ENCODE measurements at regions not wholly inside any gene's neighbourhood (a gene's known extent, or its start where the extent isn't known, plus 50 kb on each side); places are given as distances from the start of the nearest gene placed in this dataset.

- no peaks in the 10 kb centered on the region for H3F3A ChIP-seq (ENCODE audit: insufficient read depth, low read length, poor library complexity, severe bottlenecking)
- H4K20me1 ChIP-seq (ENCODE audit: insufficient read depth): no peaks in the 10 kb centered on the region
- no peak overlapping the region for H3K27ac ChIP-seq (ENCODE audit: low read length)
- no peak overlapping the region for H3K4me2 ChIP-seq (ENCODE audit: low read length)
- no peak overlapping the region for H2AFZ ChIP-seq (ENCODE audit: low read depth, low read length)
- H3K9ac ChIP-seq (ENCODE audit: low read length): no peak overlapping the region
- H3K79me2 ChIP-seq (replicated peaks; ENCODE audit: insufficient read depth, low read length): no peaks in the 10 kb centered on the region
- H3K36me3 ChIP-seq (ENCODE audit: insufficient read depth, low read length): no peaks in the 10 kb centered on the region
- no peaks in the 10 kb centered on the region for H3K9me3 ChIP-seq (ENCODE audit: low read length)
- TF ChIP-seq POLR2AphosphoS5 (IDR thresholded peaks at IDR 0.05): peak; percentile 17
- TF ChIP-seq EP300 (conservative IDR thresholded peaks at IDR 0.05; ENCODE audit: poor library complexity, severe bottlenecking): no peak
- no peaks in the 10 kb centered on the region for H3K9me2 ChIP-seq (ENCODE audit: insufficient read depth, low read length)
- no peaks in the 10 kb centered on the region for H3K27me3 ChIP-seq (ENCODE audit: insufficient read depth, low read depth, low read length)
- no peak overlapping the region for H3K4me3 ChIP-seq (ENCODE audit: low read length)
These were observed 80.5 kb upstream of the SLC25A48 start for GRCh38 chr5:135753990-135754389.

DNA sequence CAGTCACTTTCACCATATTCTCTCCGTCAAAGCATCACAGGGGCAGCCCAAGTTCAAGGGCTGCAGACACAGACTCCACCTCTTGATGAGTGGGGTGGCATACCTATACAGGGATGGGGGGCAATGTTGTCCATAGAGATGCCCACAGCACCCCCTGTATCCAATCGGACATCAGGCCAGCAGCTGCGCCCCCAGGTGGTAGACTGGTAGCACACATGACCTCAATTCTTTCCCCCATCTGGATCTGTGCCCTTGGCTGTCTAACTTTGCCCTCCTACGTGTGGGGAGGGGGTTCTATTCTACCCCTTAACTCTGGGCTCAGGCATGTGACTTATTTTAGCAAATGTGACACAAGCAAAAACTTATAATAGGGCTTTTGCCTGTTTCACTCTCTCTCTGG lies 84.0 kb upstream of the SLC25A48 start:
- H3K27me3 ChIP-seq (ENCODE audit: insufficient read depth, low read depth, low read length): no peaks in the 10 kb centered on the region
- no peaks in the 10 kb centered on the region for H3F3A ChIP-seq (ENCODE audit: insufficient read depth, low read length, poor library complexity, severe bottlenecking)
- H3K79me2 ChIP-seq (replicated peaks; ENCODE audit: insufficient read depth, low read length): no peaks in the 10 kb centered on the region
- no peak for TF ChIP-seq EZH2 (IDR thresholded peaks at IDR 0.05; ENCODE audit: borderline replicate concordance, insufficient read depth, low read length, poor library complexity, severe bottlenecking)
- no peak for TF ChIP-seq TAF1 (IDR thresholded peaks at IDR 0.05; ENCODE audit: low read depth)
- TF ChIP-seq EP300 (conservative IDR thresholded peaks at IDR 0.05; ENCODE audit: poor library complexity, severe bottlenecking): no peak
- no peak for TF ChIP-seq POLR2AphosphoS5 (IDR thresholded peaks at IDR 0.05)
- no peak for TF ChIP-seq MXI1 (conservative IDR thresholded peaks at IDR 0.05; ENCODE audit: poor library complexity, severe bottlenecking)
- TF ChIP-seq, protein P1, sequence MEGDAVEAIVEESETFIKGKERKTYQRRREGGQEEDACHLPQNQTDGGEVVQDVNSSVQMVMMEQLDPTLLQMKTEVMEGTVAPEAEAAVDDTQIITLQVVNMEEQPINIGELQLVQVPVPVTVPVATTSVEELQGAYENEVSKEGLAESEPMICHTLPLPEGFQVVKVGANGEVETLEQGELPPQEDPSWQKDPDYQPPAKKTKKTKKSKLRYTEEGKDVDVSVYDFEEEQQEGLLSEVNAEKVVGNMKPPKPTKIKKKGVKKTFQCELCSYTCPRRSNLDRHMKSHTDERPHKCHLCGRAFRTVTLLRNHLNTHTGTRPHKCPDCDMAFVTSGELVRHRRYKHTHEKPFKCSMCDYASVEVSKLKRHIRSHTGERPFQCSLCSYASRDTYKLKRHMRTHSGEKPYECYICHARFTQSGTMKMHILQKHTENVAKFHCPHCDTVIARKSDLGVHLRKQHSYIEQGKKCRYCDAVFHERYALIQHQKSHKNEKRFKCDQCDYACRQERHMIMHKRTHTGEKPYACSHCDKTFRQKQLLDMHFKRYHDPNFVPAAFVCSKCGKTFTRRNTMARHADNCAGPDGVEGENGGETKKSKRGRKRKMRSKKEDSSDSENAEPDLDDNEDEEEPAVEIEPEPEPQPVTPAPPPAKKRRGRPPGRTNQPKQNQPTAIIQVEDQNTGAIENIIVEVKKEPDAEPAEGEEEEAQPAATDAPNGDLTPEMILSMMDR (IDR thresholded peaks at IDR 0.05; ENCODE audit: poor library complexity, severe bottlenecking): no peak
- TF ChIP-seq SMC3 (conservative IDR thresholded peaks at IDR 0.05; ENCODE audit: poor library complexity): no peak
- TF ChIP-seq RAD21 (conservative IDR thresholded peaks at IDR 0.05): no peak
- no peak overlapping the region for H2AFZ ChIP-seq (ENCODE audit: low read depth, low read length)
- H3K4me2 ChIP-seq (ENCODE audit: low read length): no peak overlapping the region
- no peaks in the 10 kb centered on the region for H3K9me2 ChIP-seq (ENCODE audit: insufficient read depth, low read length)
- H3K9ac ChIP-seq (ENCODE audit: low read length): no peak overlapping the region
- no peaks in the 10 kb centered on the region for H3K36me3 ChIP-seq (ENCODE audit: insufficient read depth, low read length)
- no peaks in the 10 kb centered on the region for H4K20me1 ChIP-seq (ENCODE audit: insufficient read depth)
- H3K4me3 ChIP-seq (ENCODE audit: low read length): no peak overlapping the region
- no peaks in the 10 kb centered on the region for H3K9me3 ChIP-seq (ENCODE audit: low read length)
- H3K27ac ChIP-seq (ENCODE audit: low read length): no peak overlapping the region

- no peaks in the 10 kb centered on the region for H4K20me1 ChIP-seq (ENCODE audit: insufficient read depth)
- no peaks in the 10 kb centered on the region for H3K36me3 ChIP-seq (ENCODE audit: insufficient read depth, low read length)
- no peak overlapping the region for H3K27ac ChIP-seq (ENCODE audit: low read length)
- H3K4me3 ChIP-seq (ENCODE audit: low read length): no peak overlapping the region
- H2AFZ ChIP-seq (ENCODE audit: low read depth, low read length): no peak overlapping the region
- H3K9me2 ChIP-seq (ENCODE audit: insufficient read depth, low read length): no peaks in the 10 kb centered on the region
- no peak overlapping the region for H3K4me2 ChIP-seq (ENCODE audit: low read length)
- H3F3A ChIP-seq (ENCODE audit: insufficient read depth, low read length, poor library complexity, severe bottlenecking): no peaks in the 10 kb centered on the region
- H3K27me3 ChIP-seq (ENCODE audit: insufficient read depth, low read depth, low read length): no peaks in the 10 kb centered on the region
- H3K9me3 ChIP-seq (ENCODE audit: low read length): no peaks in the 10 kb centered on the region
- H3K9ac ChIP-seq (ENCODE audit: low read length): no peak overlapping the region
- TF ChIP-seq RAD21 (conservative IDR thresholded peaks at IDR 0.05): no peak
- no peak for TF ChIP-seq POLR2AphosphoS5 (IDR thresholded peaks at IDR 0.05)
- TF ChIP-seq, protein P1 (IDR thresholded peaks at IDR 0.05; ENCODE audit: poor library complexity, severe bottlenecking): no peak
- TF ChIP-seq SMC3 (conservative IDR thresholded peaks at IDR 0.05; ENCODE audit: poor library complexity): no peak
- TF ChIP-seq, protein P2, sequence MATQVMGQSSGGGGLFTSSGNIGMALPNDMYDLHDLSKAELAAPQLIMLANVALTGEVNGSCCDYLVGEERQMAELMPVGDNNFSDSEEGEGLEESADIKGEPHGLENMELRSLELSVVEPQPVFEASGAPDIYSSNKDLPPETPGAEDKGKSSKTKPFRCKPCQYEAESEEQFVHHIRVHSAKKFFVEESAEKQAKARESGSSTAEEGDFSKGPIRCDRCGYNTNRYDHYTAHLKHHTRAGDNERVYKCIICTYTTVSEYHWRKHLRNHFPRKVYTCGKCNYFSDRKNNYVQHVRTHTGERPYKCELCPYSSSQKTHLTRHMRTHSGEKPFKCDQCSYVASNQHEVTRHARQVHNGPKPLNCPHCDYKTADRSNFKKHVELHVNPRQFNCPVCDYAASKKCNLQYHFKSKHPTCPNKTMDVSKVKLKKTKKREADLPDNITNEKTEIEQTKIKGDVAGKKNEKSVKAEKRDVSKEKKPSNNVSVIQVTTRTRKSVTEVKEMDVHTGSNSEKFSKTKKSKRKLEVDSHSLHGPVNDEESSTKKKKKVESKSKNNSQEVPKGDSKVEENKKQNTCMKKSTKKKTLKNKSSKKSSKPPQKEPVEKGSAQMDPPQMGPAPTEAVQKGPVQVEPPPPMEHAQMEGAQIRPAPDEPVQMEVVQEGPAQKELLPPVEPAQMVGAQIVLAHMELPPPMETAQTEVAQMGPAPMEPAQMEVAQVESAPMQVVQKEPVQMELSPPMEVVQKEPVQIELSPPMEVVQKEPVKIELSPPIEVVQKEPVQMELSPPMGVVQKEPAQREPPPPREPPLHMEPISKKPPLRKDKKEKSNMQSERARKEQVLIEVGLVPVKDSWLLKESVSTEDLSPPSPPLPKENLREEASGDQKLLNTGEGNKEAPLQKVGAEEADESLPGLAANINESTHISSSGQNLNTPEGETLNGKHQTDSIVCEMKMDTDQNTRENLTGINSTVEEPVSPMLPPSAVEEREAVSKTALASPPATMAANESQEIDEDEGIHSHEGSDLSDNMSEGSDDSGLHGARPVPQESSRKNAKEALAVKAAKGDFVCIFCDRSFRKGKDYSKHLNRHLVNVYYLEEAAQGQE (IDR thresholded peaks at IDR 0.05; ENCODE audit: borderline replicate concordance): no peak
- TF ChIP-seq EP300 (conservative IDR thresholded peaks at IDR 0.05; ENCODE audit: poor library complexity, severe bottlenecking): no peak
- no peak for TF ChIP-seq TAF1 (IDR thresholded peaks at IDR 0.05; ENCODE audit: low read depth)
- no peak for TF ChIP-seq MXI1 (conservative IDR thresholded peaks at IDR 0.05; ENCODE audit: poor library complexity, severe bottlenecking)
- no peak for TF ChIP-seq EZH2 (IDR thresholded peaks at IDR 0.05; ENCODE audit: borderline replicate concordance, insufficient read depth, low read length, poor library complexity, severe bottlenecking)
- H3K79me2 ChIP-seq (replicated peaks; ENCODE audit: insufficient read depth, low read length): no peaks in the 10 kb centered on the region
These were observed 86.6 kb upstream of the SLC25A48 start for GRCh38 chr5:135747824-135748223.

Data from neural cell (in vitro differentiated cells).